Activated CD4-positive, alpha-beta T cell treated with anti-CD3 and anti-CD28 coated beads, Interleukin-2, amount 50 U/mL, for 24 hours (primary cell): ENCODE measurements at regions not wholly inside any gene's neighbourhood (a gene's known extent, or its start where the extent isn't known, plus 50 kb on each side); places are given as distances from the start of the nearest gene placed in this dataset.
"Not testable (repeated sequence)": the region's sequence is repeated elsewhere in the genome, so short reads cannot be mapped to it uniquely, and the experiment has no call there.

Source experiments
- DNase-seq, 2 donors: peaks; one replicate each; pipeline ENCODE4 v3.0.0-alpha.2; 2020; ENCODE audit warnings: low read depth in 1 of 2, low spot score in 1 of 2

DNA sequence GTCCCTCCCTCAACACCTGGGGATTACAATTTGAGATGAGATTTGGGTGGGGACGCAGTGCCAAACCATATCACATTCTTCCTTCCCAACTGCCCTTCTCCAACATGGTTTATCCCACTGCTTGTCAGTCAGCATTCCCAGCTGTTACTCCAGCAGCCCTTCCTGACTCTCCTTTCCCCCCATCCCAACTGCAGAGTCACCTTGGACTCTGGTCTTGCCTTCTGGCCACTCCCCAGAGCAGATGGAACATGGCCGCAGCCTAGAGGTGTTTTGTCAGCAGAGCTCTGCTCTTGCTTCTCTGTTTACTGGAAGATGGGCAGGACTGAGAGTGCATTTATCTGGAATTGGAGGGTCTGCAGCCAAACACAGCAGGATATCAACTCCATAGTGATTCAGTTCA lies 51.2 kb upstream of the MEX3C start:
- DNase-seq: no peak

DNA sequence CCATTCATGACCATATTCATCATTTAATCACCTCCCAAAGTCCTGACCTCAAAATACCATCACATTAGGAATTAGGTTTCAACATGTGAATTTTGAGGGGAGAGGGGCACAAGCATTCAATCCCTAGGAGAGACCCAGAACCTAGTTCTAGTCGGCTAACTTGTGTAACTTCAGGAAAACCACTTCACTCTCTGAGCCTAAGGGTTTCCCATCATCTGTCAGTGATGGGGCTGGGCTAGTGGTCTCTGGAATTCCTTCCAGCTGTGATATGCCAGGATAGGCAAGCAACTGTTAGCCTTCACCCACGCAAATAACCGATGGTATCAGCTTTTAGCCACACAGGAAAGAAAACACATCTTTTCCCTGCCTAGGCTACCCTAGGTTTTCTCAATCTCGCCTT lies 52.5 kb upstream of the MEX3C start:
- DNase-seq: no peak

DNA sequence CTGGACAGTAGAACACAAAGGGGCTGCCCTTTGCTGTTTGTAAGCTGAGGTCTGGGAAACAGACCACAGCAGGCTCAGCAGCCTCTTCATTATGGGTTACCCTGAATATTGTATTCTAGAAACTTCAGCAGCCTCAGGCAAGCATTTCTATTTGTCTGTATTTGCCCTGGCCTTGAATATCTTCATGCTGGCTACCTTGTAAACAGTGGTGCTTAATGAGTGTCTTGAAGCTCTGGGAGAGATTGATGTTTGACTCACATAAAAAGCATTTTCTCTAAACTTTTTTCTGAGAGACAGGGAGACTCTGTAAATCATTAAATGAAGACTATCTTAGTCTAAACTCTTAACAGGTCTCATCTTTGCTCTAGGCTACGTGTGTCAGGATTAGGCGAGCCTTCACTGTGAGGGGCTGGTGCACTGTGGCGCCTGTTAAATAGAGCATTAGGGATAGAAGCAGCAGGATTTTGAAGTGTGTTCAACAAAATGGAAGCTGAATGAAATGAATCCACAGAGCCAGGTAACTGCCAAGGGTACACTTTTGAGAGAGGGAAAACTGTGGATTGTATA lies 53.1 kb upstream of the MEX3C start:
- DNase-seq: no peak

DNA sequence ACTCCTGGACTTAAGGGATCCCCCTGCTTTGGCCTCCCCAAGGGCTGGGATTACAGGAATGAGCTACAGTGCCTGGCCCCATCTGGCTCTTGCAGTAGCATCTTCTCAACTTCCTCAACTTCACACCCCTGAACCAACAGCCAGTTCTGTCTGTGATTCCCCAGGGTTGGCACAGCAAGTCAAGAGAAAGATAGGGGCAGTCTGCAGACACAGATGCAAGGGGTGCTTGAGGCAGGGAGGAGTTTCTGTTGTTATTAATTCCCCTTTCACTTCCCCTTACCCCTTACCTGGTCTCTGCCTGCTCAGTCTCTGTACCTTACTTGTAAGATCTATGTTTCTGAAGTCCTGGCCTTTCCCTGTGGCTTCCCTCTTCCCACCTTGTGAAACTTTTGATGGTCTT lies 54.1 kb upstream of the MEX3C start:
- no peak for DNase-seq

DNA sequence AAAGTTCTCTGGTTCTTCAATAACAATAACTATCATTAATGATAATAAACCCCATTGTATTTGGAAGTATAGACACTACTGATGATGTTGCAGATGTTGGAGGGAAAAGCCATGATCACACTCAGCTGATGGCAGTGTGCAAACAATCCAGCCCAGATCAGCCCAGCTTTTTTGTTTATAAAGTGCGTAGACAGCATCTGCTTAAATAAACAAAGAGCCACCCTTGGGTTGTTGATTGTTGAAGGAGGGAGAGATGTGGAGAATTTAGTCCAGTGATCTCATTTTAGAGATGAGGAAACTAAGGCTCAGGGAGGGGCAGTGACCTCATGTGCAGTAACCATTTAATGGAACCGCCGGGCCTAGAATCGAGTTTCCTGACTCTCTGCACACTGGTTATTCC lies 56.0 kb upstream of the MEX3C start:
- DNase-seq: no peak

DNA sequence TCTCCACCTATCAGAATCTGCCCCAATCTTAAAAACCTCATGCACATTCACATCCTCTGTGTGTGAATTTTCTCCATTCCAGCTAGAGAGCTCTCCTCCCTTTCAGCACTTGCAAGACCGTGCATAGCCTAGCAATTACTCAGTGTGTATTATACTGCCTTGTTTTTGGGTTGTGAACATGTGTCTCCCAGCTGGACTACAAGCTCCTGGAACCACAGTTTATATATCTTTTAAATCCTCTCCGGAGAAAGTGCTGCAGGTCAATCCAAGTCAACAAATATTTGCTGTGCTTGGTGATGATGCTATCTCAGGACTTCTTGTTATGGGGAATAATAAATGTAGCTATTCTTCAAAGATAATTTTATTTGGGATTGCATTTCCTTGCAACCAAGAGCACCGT lies 58.2 kb upstream of the MEX3C start:
- no peak for DNase-seq

DNA sequence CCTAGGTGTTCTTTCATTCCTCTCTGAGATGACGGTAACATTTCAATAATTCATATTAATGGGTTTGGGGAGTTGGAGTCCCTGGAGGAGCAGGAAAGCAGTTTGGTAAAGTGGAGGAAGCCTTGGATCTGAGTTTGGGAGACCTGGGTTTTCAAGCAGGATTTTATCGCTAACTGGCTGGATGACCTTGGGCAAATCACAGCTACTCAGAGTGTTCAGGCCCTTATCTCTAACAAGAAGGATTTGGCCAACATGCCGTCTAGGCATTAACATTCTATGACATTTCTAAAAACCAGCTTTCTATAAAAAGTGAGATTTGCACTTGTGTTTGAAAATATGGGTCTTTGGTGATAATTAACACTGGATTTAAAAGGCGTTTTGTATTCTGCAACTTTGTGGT lies 59.7 kb upstream of the MEX3C start:
- DNase-seq: no peak

DNA sequence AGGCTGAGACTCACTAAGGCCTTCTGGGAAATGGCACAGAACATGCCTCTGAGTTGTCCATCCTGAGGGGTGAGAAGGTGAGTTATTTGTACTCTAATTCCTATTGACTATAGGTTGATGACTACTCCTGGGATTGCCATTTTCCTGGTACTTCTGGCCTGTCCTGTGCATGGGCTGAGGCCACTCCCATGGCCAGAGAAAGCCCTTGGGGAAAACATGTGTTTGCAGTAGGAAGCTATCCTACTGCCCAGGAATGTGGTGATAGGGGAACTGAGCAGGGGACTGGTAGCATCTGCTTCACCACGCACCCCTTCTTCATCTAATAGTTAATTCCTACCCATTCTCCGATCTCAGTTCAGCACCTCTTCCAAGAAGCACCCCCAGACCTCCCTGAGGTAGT lies 62.6 kb upstream of the MEX3C start:
- no peak for DNase-seq

DNA sequence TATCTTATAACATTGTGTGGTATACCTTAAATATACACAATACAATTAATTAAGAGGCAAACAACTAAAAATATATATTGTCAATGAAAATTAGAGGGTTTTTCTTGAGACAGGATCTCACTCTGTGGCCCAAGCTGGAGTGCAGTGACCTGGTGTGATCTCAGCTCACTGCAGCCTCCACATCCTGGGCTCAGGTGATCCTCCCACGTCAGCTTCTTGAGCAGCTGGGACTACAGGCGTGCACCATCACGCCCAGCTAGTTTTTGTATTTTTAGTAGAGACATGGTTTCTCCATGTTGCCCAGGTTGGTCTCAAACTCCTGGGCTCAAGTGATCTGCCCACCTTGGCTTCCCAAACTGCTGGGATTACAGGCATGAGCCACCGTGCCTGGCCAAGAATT lies 68.6 kb upstream of the MEX3C start:
- DNase-seq: not testable (repeated sequence)

DNA sequence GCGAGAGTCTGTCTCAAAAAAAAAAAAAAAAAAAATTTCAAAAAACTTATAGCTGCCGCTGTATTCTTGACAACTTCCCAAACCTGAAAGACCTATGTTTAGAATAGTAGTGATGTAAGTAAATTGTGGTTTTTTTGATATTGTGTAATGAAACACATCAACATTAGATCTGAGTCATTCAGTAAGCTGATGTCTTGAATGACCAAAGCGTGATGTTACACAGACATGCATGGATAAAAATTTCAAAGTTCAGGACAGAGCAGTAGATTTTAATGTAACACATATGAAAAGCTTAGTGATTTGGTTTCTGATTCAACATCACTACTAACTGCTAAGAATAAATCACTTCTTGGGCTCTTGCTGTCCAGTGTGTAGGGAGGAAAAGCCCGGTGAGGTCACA lies 69.3 kb upstream of the MEX3C start:
- no peak for DNase-seq

DNA sequence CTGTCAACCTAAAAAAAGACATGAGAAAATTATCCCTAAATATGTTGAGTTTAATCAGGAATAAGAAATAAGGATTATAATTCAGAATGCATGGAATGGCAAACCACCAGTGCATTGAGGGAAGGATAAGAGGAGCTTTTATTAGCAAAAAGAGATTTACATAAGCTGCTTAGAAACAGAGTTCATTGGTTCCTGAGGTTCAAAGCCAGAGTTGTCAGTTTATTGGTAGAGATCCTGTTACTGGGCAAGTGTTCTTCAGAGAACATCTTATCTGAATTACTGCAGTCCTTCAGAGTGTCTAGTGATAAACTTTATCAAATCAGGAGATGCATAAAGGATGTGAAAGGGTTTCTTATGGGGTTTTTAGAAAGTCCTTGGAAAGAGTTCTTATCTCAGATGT lies 76.0 kb upstream of the MEX3C start:
- DNase-seq: no peak

DNA sequence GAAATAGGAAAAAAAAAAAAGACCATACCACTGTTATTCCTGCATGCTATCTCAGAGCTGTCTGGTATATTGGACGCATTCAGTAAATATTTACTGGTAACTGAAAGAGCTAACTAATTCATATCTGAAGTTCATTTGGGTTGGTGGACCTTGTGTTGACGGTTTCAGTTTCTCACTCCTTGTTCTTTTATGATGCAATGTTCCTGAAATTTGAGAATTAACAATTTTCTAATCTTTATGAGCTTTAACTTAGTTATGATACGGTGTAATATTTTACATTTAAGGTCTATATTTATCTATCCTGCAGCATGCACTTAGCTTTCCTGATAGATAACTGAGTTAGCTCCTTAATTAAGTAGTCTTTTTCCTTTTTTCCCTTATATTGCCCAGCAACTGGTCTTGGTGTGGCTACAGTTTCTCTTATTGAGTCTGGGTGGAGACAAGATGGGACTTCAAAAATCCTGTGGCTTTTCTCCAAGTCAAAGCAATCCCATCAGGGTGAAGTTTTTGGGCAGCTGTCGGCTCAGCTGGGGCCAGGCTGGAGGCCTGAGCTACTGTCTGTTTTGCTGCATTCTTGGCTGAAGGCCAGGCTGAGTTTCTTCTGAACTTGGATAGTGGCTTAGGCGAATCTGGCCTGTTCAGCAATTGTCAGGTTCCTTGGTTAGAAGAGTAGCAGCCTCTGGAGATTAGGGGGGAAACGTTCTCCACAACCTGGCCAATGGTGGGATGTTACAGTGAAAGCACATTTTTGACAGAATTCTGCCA lies 78.4 kb upstream of the MEX3C start:
- no peak for DNase-seq

DNA sequence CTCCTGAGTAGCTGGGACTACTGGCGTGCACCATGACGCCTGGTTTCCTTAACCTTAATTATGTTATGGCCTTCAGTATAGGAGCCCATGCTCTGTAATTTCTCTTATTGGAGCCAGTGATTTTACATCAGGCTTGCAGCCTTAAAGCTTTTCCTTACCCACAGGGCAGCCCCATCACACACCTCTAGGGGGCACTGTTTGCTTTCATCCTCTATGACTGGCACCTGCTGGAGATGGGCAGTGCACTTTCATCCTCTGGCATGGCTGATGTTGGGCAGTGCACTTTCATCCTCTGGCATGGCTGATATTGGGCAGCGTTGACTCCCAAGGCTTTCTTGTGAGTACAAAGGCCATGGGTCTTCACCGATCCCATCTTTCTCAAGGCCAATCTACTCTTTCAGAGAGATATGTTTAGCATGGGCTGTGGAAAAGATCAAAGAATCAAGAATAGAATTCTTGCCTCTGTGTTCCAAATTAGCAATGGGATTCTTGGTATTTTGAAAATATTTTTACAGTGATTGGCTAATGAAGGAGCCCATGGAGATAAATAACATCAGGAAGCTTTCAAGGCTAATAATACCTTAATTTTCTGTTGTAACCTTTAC lies 80.7 kb upstream of the MEX3C start:
- DNase-seq: peak in 1 of 2 donors; percentile 7

DNA sequence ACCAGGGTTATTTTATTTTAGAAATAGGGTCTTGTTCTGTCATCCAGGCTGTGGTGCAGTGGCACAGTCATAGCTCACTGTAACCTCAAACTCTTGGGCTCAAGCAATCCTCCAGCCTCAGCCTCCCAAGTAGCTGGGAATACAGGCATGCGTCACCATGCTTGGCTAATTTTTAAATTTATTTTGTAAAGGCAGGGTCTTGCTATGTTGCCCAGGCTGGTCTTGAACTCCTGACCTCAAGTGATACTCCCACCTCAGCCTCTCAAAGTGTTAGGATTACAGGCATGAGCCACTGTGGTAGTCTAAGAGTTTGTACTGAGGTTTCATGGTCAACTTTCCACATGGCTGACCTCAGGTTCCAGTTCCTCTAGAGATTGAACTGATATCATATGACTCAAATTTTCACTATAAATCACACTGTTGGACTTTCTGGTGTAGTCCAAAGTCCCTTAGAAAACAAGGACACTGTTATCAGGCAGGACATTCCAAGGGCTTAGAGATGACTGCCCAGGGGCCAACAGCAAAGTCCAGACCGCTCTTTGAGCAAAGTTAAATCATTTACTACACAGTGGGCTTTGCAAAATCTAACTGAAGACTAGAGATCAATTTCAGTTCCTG lies 82.0 kb upstream of the MEX3C start:
- no peak for DNase-seq

DNA sequence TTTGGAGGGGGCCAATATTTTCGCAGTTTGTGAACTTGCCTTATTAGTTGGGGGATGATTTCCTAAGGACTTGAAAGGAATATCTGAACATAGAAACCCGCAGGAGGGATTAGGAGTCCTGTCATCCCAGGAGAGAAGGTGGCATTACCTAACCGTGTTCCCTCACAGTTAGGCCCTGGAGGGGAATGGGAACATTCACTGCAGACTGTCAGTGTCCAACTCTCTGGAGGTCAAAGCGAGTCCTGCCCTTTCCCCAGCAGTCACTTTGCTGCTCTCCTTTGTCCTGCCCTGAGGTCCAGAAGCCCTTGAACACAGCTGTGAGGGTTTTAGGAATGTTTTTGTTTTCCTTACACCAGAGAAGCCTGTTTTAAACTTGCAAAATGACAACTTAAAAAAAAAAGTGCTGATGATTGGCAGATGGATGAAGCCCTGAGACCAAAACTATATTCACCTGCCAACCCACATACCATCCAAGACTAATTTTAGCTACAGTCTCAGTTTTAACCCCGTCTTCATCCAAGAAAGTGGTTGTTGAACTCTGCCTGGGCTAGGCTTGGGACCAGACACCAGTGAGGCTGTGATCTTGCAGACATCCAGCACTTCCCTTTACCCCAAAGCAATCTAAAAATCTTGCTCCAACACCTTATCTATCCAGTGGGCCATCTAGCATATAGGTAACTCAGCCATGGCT lies 90.5 kb upstream of the MEX3C start:
- DNase-seq: no peak

DNA sequence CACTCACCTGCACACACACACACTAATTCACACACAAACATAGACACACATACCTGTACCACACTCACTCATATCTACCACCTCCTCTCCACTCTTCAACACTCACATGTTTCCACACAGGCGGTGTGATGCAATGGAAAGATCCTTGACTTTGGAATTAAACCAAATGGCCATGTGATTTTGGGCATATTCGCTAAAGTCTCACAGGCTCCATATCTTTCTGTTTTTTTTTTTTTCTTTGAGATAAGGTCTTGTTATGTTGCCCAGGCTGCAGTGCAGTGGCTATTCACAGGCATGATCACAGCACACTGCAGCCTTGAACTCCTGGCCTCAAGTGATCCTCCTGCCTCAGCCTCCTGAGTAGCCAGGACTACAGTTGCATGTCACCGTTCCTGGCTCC lies 91.1 kb upstream of the MEX3C start:
- no peak for DNase-seq

DNA sequence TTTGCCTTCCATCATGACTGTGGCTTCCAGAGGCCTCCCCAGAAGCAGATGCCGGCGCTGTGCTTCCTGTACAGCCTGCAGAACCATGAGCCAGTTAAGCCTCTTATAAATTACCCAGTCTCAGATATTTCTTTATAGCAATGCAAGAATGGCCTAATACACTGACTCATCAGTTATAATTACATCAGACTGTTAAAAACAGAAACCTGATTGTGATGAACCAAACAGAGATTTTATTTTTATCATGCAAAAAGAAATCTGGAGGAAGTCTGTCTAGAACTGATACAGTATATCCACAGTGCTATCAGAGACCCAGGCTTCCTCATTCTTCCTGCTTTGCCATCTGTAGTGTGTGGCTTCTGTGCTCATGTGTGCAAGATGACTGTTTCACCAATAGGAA lies 93.4 kb upstream of the MEX3C start:
- DNase-seq: no peak

DNA sequence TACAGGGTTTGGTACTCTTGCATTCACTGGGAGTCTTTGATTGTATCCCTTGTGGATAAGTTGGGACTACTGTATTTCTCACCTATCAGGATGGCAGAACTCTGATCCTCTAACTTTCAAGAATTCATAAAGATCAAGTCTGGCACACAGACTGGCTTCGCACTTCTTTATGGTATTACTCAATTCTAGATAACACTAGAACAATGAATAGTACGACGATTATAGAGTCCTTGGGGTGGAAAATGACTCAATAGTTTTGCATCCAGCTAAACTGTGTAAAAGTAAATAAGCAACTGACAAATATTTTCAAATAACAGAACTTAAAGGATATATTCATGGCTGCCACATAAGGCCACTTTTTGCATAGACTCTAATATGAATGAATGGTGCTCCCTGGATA lies 103.4 kb upstream of the MEX3C start:
- DNase-seq: no peak

DNA sequence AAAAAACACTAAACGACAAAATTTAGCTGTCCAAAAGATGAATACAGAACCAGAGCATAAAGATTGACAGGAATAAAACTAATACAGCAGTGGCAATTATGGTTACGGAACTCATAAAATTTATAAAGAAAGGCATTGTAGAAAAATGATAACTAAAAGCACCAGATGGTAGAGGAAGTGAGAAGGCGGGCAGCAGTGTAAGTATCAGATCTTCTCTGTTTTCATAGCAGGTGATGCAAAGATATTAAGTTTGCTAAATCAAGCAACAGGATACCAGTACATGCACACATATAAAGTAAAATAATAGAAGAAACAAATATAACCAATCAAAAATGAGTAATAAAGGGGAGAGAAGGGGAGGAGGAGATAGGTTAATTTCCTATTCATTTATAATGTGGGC lies 103.9 kb upstream of the MEX3C start:
- DNase-seq: no peak

DNA sequence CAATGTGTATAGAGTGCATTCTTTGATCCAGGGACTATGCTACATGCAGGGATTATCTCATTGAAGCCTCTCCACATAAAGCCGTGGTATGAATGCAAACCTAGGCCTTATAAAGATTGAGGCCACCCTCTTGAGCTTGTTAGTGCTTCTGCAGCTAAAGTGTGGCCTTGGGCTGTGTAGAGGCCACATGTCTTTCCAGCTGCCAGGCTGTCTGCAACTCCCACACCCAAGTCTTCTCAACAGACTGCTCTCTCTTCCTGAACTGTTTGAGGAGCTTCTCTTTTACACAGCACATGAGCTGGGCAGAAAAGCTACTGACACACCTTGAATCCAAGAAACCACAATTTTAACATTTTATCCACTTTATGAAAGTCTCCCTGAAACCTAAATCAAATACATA lies 119.2 kb upstream of the MEX3C start:
- DNase-seq: no peak

DNA sequence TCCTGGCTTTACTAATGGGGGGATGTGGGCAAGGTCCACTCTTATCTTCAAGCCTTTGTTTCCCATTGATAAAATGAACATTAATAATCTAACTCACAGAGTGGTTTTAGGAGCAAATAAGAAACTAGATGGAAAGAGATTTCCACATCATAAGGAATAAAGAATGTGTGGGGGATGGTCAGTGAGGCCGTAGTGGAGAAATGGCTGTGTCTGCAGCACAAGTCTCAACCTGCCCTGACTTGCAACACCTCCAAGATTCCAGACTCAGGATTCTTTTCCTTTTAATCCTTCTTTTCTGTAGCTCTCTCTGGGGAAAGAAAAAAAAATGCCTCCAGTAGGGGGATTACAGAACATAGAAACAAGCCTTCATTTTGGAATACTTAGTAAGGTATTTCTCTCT lies 124.2 kb upstream of the MEX3C start:
- DNase-seq: no peak

DNA sequence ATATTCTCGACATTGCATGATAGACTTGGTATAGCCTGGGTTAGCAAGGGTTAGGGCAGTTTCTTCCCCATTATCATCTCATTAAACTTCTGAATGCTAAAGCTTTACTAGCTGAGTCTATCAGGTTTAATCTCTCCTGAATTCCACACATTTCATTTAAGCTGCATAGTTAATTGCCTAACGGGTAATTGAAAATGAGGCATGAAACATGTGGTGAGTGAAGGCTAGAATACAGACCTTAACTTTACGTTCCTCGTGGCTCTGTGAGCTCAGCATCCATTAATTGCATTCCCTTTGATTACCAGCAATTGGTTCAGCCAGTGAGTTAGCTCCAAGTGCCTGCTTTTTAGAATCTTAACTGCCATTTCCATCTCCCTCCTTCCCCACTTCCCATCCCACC lies 126.5 kb upstream of the MEX3C start:
- DNase-seq: no peak
